ENCODE measurements at regions not wholly inside any gene's neighbourhood (a gene's known extent, or its start where the extent isn't known, plus 50 kb on each side); places are given as distances from the start of the nearest gene placed in this dataset.
A peak's percentile ranks its signal among the peaks of the same experiment; 100 is the strongest.

- TF ChIP-seq CTCF (IDR thresholded peaks at IDR 0.05; ENCODE audit: borderline replicate concordance, insufficient read depth, low read depth, low read length): no peak
- no peak overlapping the region for H3K4me3 ChIP-seq (ENCODE audit: low read depth, low read length)
These were observed 522.8 kb upstream of the CDH7 start for GRCh38 chr18:65227970-65228369.

- H3K4me3 ChIP-seq (ENCODE audit: low read depth, low read length): no peak overlapping the region
- no peak for TF ChIP-seq CTCF (IDR thresholded peaks at IDR 0.05; ENCODE audit: borderline replicate concordance, insufficient read depth, low read depth, low read length)
These were observed 529.1 kb upstream of the CDH7 start for GRCh38 chr18:65221736-65222135.

- no peak for TF ChIP-seq CTCF (IDR thresholded peaks at IDR 0.05; ENCODE audit: borderline replicate concordance, insufficient read depth, low read depth, low read length)
- no peak overlapping the region for H3K4me3 ChIP-seq (ENCODE audit: low read depth, low read length)
These were observed 529.7 kb upstream of the CDH7 start for GRCh38 chr18:65221115-65221514.

GRCh38 chr18:65215865-65216466 is 534.8 kb upstream of the CDH7 start:
- TF ChIP-seq CTCF (IDR thresholded peaks at IDR 0.05; ENCODE audit: borderline replicate concordance, insufficient read depth, low read depth, low read length): no peak
- H3K4me3 ChIP-seq (ENCODE audit: low read depth, low read length): no peak overlapping the region

GRCh38 chr18:65214456-65214855 is 536.4 kb upstream of the CDH7 start:
- TF ChIP-seq CTCF (IDR thresholded peaks at IDR 0.05; ENCODE audit: borderline replicate concordance, insufficient read depth, low read depth, low read length): no peak
- H3K4me3 ChIP-seq (ENCODE audit: low read depth, low read length): no peak overlapping the region

- no peak overlapping the region for H3K4me3 ChIP-seq (ENCODE audit: low read depth, low read length)
- peak; percentile 18; the same call in 1 of the 2 replicates for TF ChIP-seq CTCF (IDR thresholded peaks at IDR 0.05; ENCODE audit: borderline replicate concordance, insufficient read depth, low read depth, low read length)
These were observed 544.1 kb upstream of the CDH7 start for GRCh38 chr18:65206551-65207260.

GRCh38 chr18:65202091-65202490 is 548.7 kb upstream of the CDH7 start:
- no peak overlapping the region for H3K4me3 ChIP-seq (ENCODE audit: low read depth, low read length)
- TF ChIP-seq CTCF (IDR thresholded peaks at IDR 0.05; ENCODE audit: borderline replicate concordance, insufficient read depth, low read depth, low read length): no peak

Measured in GM12875 (cell line).